Esophagus (tissue), 2 donors: ENCODE measurements at regions not wholly inside any gene's neighbourhood (a gene's known extent, or its start where the extent isn't known, plus 50 kb on each side); places are given as distances from the start of the nearest gene placed in this dataset.
"Not testable (repeated sequence)": the region's sequence is repeated elsewhere in the genome, so short reads cannot be mapped to it uniquely, and the experiment has no call there.

Source experiments
- H3K27ac ChIP-seq, 2 donors: one replicate each; pipeline ENCODE4 v1.5.1; 2013; ENCODE audit warnings: low read depth in 2 of 2, mild to moderate bottlenecking in 2 of 2, inconsistent platforms in 1 of 2, low read length in 1 of 2, moderate library complexity in 1 of 2
- H3K27me3 ChIP-seq, 2 donors: one replicate each; pipeline ENCODE4 v1.6.1; 2013; ENCODE audit warnings: low read length in 2 of 2, control low read depth in 1 of 2, mild to moderate bottlenecking in 1 of 2; ENCODE audit not compliant: insufficient read depth in 2 of 2, control insufficient read depth in 1 of 2
- H3K36me3 ChIP-seq, 2 donors: one replicate each; pipeline ENCODE4 v1.6.1; 2013; ENCODE audit warnings: low read length in 1 of 2; ENCODE audit not compliant: control insufficient read depth in 2 of 2, insufficient read depth in 2 of 2
- H3K4me1 ChIP-seq, 2 donors: one replicate each; pipeline ENCODE4 v1.6.1; 2013; ENCODE audit warnings: low read length in 1 of 2; ENCODE audit not compliant: control insufficient read depth in 2 of 2, insufficient read depth in 2 of 2
- H3K4me3 ChIP-seq, 2 donors: one replicate each; pipeline ENCODE4 v1.5.1; 2013; ENCODE audit warnings: low read length in 2 of 2, mild to moderate bottlenecking in 2 of 2, low read depth in 1 of 2, moderate library complexity in 1 of 2
- H3K9me3 ChIP-seq, 2 donors: one replicate each; pipeline ENCODE4 v1.6.1; 2013; ENCODE audit warnings: mild to moderate bottlenecking in 2 of 2, low read depth in 1 of 2, low read length in 1 of 2, moderate library complexity in 1 of 2; ENCODE audit not compliant: control insufficient read depth in 2 of 2, insufficient read depth in 1 of 2
- WGBS, 2 donors: extraction: QIAGEN DNeasy Blood & Tissue Kit; methylation state at CpG; one replicate each; pipeline ENCODE4 v1.1.7; 2013; 5-methylcytosine and 5-hydroxymethylcytosine counted together
- donor health status: healthy with polysubstance abuse.
- donor health status: Bipolar disorder and iron deficiency.

GRCh38 chr12:38411946-38412345 lies 95.4 kb downstream of the ALG10B start:
- H3K27ac ChIP-seq, result no peak overlapping the region
- H3K27me3 ChIP-seq, result no peaks in the 10 kb centered on the region
- no peak overlapping the region for H3K4me3 ChIP-seq
- H3K4me1 ChIP-seq, result no peaks in the 10 kb centered on the region
- H3K36me3 ChIP-seq, result no peaks in the 10 kb centered on the region
- H3K9me3 ChIP-seq, result no peaks in the 10 kb centered on the region

DNA sequence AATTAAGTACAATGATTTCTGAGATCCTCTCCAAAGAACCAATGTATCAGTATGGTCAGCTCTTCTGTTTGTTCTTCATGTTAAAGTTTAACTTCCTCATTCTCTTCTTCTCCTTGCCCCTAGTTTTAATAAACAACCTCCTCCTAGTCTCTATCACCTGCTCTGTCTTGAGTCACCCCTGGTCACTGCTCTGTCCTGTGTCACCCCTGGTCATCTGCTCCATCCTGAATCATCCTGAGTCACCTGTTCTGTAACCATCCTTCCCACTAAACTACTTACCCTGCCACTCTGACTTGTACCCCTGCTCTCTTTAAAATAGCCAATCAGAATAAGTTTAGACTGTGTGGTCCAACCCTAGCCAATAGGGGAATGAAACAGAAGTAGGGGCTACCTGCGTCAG lies 100.5 kb downstream of the ALG10B start:
- Histone ChIP-seq H3K36me3 (no peaks in the 10 kb centered on the region), H3K4me1 (no peaks in the 10 kb centered on the region), H3K9me3 (no peaks in the 10 kb centered on the region), H3K4me3 (no peak overlapping the region), H3K27me3 (no peaks in the 10 kb centered on the region), H3K27ac (no peak overlapping the region)
- 88 to 95% methylated on average over 1 of the region's 1 CpG for WGBS, 2 donors

- Histone ChIP-seq H3K4me3 (no peak overlapping the region), H3K4me1 (no peaks in the 10 kb centered on the region), H3K27me3 (no peaks in the 10 kb centered on the region), H3K27ac (no peak overlapping the region), H3K36me3 (no peaks in the 10 kb centered on the region), H3K9me3 (no peaks in the 10 kb centered on the region)
- WGBS, 2 donors, result 96 to 100% methylated on average over 1 of the region's 1 CpG
Observed at GRCh38 chr12:38424436-38424835, 107.9 kb downstream of the ALG10B start.

- no peak overlapping the region for H3K27ac ChIP-seq
- H3K4me1 ChIP-seq, result no peaks in the 10 kb centered on the region
- H3K36me3 ChIP-seq, result no peaks in the 10 kb centered on the region
- H3K9me3 ChIP-seq, result no peaks in the 10 kb centered on the region
- no peak overlapping the region for H3K4me3 ChIP-seq
- H3K27me3 ChIP-seq, result no peaks in the 10 kb centered on the region
- WGBS, 2 donors, result 50 to 59% methylated on average over 1 of the region's 1 CpG
Observed at GRCh38 chr12:38427442-38427841, 110.9 kb downstream of the ALG10B start.

DNA sequence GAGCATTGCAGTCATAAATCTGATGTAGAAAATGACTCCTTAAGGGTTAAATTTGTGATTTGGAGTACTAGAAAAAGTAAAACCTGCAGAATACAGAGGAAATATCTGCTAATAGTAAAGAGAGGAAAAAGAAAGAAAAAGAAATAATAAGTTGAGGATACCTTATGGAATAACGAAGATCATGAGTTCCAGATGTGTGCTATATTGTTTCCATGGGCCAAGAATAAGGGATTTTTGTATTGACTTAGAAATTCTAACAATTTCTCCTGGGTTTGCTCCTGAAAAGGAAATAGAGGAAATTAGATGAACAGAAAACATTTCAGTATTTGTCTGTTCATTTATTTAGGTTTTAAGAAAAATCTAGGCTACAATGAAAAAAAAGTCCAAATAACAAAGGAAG lies 115.3 kb downstream of the ALG10B start:
- Histone ChIP-seq H3K4me1 (no peaks in the 10 kb centered on the region), H3K4me3 (no peak overlapping the region)
- 66 to 77% methylated on average over 1 of the region's 1 CpG for WGBS, 2 donors

DNA sequence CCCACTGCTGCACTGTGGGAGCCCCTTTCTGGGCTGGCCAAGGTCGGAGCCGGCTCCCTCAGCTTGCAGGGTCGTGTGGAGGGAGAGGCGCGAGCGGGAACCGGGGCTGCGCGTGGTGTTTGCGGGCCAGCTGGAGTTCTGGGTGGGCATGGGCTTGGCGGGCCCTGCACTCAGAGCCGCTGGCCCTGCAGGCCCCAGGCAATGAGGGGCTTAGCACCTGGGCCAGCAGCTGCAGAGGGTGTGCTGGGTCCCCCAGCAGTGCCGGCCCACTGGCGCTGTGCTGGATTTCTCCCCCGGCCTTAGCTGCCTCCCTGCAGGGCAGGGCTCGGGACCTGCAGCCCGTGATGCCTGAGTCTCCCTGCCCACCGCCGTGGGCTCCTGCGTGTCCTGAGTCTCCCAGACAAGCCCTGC lies 125.3 kb downstream of the ALG10B start:
- H3K27ac ChIP-seq, H3K4me3 ChIP-seq, H3K27me3 ChIP-seq, H3K36me3 ChIP-seq, H3K4me1 ChIP-seq, H3K9me3 ChIP-seq: not testable (repeated sequence)
- WGBS, 2 donors, result 92% methylated on average over 20 of the region's 20 CpGs

More for the DNA sequence above, 115.3 kb downstream of the ALG10B start:
- Histone ChIP-seq H3K27ac (no peak overlapping the region), H3K36me3 (no peaks in the 10 kb centered on the region), H3K9me3 (peaks cover 0 to 3% of the 10 kb centered on the region in 2 donors), H3K27me3 (no peaks in the 10 kb centered on the region)

DNA sequence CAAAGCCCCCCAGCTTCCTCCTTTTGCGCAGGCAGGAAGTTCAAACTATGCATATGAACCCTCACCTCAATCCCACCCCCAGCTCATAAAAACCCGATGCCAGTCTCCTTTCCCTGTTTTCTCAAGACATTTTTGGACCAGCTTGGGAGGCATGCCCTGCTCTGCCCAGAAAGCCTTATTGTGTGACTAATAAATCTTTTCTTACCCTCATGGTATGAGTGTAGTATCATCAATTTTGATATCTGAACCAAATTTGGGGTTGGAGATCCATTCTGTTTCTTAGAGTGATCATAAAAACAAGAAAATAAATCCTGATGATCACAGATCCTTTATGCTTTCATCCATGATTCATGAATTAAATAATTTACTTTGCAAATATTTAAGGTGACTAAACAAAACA lies 128.5 kb downstream of the ALG10B start:
- WGBS, 2 donors, result 73 to 80% methylated on average over 2 of the region's 2 CpGs
- Histone ChIP-seq H3K27me3 (no peaks in the 10 kb centered on the region), H3K27ac (no peak overlapping the region), H3K4me1 (no peaks in the 10 kb centered on the region), H3K36me3 (no peaks in the 10 kb centered on the region), H3K9me3 (no peaks in the 10 kb centered on the region), H3K4me3 (no peak overlapping the region)

DNA sequence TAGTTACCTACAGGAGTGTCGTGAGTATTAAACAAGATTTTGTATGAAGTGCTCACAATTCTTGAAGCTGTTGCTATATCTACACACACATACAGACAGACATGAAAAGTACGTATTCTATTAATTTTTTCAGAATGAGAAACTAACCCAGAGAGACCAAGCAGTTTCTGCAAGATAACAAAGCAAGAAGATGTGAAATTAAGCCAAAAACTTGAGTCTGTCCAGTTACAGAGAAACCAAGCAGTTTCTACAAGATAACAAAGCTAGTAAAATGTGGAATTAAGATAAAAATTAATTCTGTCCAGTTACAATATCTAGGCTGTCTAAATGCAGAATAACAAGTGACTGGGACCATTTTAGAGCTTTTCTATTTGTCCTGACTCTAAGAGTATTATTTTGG lies 132.4 kb downstream of the ALG10B start:
- Histone ChIP-seq H3K27me3 (no peaks in the 10 kb centered on the region), H3K27ac (no peak overlapping the region), H3K4me3 (no peak overlapping the region), H3K9me3 (no peaks in the 10 kb centered on the region), H3K4me1 (no peaks in the 10 kb centered on the region), H3K36me3 (no peaks in the 10 kb centered on the region)
- WGBS, 2 donors, result 85 to 89% methylated on average over 2 of the region's 2 CpGs

DNA sequence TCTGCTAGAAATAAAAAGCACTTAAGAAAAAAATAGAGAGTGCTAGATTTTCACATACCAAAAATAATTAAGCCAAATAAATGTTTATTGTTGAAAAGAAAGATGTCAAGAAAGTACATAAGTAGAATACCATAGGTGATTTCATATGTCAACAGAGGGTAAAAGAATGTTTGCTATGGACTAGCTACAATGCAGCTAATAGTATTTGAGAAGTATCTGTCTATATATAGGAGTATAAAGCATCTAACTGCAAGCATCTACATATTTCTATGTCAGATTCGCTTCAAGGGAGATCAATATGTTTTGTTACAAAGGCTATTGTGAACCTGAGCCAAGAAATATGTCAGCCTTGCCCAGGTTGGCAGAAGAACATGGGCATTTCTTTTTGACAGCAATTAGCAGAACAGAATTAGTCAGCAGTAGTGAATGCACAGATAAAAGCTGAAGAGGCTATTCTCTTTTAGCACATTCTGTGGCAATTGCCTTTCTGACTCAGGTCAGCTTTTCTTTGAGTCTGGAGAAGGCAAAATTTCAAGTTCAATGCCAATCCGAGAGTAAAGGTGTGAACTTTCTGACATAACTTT lies 140.1 kb downstream of the ALG10B start:
- Histone ChIP-seq H3K4me3 (no peak overlapping the region), H3K36me3 (no peaks in the 10 kb centered on the region), H3K27me3 (no peaks in the 10 kb centered on the region), H3K4me1 (no peaks in the 10 kb centered on the region), H3K9me3 (no peaks in the 10 kb centered on the region), H3K27ac (peak overlapping the region in 1 of 2 donors; percentile 21)
- 38 to 56% methylated on average over 2 of the region's 2 CpGs for WGBS, 2 donors

- H3K4me1 ChIP-seq, result no peaks in the 10 kb centered on the region
- H3K4me3 ChIP-seq, result no peak overlapping the region
- no peak overlapping the region for H3K27ac ChIP-seq
- H3K27me3 ChIP-seq, result no peaks in the 10 kb centered on the region
- WGBS, 2 donors, result 66% methylated on average over 5 of the region's 5 CpGs
- H3K9me3 ChIP-seq, result no peaks in the 10 kb centered on the region
- no peaks in the 10 kb centered on the region for H3K36me3 ChIP-seq
Observed at GRCh38 chr12:38465020-38465419, 148.4 kb downstream of the ALG10B start.
